ENCODE measurements at regions not wholly inside any gene's neighbourhood (a gene's known extent, or its start where the extent isn't known, plus 50 kb on each side); places are given as distances from the start of the nearest gene placed in this dataset.

DNA sequence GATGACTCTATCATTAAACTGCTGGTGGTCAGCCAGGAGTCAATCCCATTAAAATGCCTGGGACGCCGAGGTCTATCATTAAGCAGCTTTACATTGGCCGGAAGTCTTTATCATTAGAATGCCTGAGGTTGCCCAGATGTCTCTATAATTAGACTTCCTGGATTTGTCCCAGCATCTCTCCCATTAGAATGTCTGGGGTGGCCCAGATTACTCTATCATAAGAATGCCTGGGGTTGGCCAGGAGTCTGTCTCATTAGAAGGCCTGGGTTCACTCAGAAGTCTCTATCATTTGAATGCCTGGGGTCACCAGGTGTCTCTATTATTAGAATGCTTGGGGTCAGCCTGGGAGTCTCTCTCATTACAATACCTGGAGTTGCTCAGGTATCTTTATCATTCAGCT lies 2227.2 kb downstream of the TP53TG3F start:
- no peak for DNase-seq

- DNase-seq = no peak
Observed at GRCh38 chr16:35687071-35687470, 2227.7 kb downstream of the TP53TG3F start.

DNA sequence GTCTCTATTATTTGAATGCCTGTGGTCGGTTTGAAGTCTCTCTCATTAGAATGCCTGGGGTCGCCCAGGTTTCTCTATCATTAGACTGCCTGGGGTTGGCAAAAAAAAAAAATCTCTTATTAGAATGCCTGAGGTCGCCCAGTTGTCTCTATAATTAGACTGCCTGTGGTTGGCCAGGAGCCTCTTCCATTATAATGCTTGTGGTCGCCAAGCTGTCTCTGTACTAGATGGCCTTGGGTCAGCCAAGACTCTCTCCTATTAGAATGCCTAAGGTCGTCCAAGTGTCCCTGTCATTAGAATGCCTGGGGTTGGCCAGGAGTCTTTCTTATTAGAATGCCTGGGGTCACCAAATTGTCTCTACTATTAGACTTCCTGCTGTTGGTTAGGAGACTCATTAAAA lies 2228.4 kb downstream of the TP53TG3F start:
- DNase-seq = no peak

DNA sequence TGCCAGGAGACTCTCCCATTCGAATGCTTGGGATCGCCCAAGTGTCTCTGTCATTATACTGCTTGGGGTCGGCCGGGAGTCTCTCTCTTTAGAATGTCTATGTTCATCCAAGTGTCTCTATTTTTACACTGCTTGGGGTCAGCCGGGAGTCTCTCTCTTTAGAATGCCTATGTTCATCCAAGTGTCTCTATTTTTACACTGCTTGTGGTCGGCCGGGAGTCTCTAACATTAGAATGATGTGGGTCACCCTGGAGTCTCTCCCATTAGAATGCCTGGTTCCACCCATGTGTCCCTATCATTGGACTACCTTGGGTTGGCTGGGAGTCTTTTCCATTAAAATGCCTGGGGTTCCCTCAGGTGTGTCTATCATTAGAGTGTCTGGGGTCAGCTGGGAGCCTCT lies 2230.4 kb downstream of the TP53TG3F start:
- no peak for DNase-seq

- no peak for DNase-seq
Observed at GRCh38 chr16:35690413-35690812, 2231.0 kb downstream of the TP53TG3F start.

DNA sequence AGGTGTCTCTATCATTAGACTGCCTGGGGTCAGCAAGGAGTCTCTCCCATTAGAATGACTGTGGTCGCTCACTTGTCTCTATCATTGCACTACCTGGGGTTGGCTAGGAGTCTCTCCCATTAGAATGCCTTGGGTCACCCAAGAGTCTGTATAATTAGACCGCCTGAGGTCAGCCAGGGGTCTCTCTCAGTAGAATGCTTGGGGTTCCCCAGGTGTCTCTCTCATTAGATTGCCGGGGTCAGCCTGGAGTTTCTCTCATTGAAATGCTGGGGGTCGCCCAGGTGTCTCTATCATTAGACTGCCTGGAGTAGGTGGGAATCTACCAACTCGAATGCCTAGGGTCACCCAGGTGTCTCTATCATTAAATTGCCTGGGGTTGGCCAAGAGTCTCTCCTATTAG lies 2231.6 kb downstream of the TP53TG3F start:
- DNase-seq = no peak

DNA sequence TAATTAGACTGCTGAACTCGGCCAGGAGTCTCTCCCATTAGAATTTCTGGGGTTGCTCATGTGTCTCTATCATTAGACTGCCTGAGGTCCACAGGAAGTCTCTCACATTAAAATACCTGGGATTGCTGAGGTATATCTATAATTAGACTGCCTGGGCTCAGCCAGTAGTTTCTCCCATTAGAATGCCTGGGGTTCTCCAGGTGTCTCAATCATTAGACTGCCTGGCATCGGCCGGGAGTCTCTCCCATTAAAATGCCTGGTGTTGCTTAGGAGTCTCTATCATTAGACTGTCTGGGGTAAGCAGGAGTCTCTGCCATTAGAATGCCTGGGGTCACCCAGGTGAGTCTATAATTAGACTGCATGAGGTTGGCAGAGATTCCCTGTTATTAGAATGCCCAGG lies 2233.4 kb downstream of the TP53TG3F start:
- DNase-seq = no peak

DNA sequence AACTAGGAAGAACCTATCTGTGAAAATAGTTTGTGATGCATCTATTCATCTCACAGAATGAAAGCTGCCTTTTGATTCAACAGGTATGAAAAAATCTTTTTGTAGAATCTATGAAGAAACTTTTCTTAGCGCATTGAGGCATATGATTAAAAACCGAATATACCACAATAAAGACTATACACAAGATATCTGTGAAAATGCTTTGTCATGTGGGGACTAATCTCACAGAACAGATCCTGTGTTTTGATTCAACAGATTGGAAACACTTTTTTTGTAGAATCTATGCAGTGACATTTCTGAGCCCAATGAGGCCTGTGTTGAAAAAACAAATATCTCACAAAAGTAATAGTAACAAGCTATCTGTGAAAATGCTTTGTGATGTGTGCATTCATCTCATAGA lies 2247.5 kb downstream of the TP53TG3F start:
- DNase-seq = no peak

DNA sequence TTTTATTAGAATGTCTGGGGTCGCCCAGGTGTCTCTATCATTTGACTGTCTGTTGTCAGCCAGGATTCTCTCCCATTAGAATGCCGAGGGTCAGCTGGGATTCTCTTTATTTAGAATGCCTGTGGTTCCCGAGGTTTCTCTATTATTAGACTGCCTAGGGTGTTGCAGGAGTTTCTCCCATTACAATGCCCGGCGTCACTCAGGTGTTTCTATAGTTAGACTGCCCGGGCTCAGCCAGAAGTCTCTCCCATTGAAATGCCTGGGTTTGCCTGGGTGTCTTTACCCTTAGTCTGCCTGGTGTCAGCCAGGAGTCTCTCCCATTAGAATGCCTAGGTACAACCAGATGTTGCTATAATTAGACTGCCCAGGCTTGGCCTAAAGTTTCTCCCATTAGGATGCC lies 2252.0 kb downstream of the TP53TG3F start:
- DNase-seq = no peak

DNA sequence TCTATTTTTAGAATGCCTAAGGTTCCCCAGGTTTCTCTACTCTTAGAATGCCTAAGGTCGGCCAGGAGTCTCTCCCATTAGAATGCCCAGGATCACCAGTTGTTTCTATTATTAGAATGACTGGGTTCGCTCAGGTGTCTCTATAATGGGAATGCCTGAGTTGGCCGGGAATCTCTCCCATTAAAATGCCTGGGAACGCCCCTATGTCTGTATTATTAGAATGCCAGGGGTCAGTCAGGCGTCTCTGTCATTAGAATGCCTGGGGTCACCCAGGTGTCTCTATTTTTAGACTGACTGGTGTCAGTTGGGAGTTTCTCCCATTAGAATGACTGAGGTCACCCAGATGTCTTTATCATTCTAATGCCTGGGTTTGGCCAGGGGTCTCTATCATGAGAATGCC lies 2252.5 kb downstream of the TP53TG3F start:
- no peak for DNase-seq

GRCh38 chr16:35713762-35714650 lies 2254.6 kb downstream of the TP53TG3F start:
- DNase-seq = no peak

- no peak for DNase-seq
Observed at GRCh38 chr16:35714665-35715064, 2255.3 kb downstream of the TP53TG3F start.

GRCh38 chr16:35724551-35724950 lies 2265.1 kb downstream of the TP53TG3F start:
- DNase-seq = no peak

GRCh38 chr16:35725949-35726348 lies 2266.5 kb downstream of the TP53TG3F start:
- DNase-seq = no peak

- DNase-seq = no peak
Observed at GRCh38 chr16:35730251-35730650, 2270.8 kb downstream of the TP53TG3F start.

DNA sequence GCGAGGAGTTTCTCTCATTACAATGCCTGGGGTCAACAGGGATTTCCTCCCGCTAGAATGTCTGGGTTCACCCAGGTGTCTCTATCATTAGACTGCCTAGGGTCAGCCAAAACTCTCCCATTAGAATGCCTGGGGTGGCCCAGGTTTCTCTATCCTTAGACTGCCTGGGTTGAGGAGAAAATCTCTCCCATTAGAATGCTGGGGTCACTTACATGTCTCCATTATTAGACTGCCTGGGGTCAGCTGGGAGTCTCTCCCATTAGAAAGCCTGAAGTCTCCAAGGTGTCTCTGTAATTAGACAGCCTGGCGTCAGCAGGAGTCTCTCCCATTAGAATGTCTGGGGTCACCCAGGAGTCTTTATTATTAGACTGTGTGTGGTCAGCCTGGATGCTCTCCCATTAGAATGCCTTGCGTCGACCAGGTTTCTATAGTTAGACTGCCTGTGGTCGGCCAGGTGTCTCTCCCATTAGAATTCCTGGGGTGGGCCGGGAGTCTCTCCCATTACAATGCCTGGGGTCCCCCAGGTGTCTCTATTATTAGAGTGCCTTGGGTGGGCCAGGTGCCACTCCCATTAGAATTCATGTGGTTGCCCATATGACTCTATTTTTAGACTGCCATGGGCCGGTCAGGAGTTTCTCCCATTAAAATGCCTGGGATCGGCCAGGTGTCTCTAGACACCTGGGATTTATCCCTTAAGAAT lies 2272.1 kb downstream of the TP53TG3F start:
- DNase-seq = no peak

DNA sequence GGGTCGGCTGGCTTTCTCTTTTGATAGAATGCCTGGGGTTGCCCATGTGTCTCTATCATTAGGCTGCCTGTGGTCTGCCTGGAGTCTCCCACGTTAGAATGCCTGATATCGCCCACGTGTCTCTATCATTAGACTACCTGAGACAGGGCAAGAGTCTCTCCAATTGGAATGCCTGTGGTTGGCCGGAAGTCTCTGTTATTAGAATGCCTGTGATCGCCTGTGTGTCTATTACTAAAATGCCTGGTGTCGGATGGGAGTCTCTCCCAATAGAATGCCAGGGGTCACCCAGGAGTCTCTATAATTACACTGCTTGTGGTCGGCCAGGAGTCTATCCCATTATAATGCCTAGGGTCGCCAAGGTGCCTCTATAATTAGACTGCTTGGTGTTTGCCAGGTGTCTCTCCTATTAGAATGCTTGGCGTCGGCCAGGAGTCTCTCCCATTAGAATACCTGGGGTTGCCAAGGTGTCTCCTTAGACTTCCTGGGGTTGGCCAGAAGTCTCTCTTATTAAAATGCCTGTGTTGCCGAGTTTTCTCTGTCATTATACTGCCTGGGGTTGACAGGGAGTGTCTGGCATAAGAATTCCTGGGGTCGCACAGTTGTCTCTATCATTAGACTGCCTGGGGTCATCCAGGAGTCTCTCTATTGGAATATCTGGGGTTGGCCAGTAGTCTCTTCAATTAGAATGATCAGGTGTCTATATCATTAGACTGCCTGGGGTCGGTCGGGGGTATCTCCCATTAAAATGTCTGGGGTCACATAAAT lies 2272.8 kb downstream of the TP53TG3F start:
- no peak for DNase-seq

- DNase-seq = no peak
Observed at GRCh38 chr16:35733278-35733965, 2274.0 kb downstream of the TP53TG3F start.

GRCh38 chr16:35733971-35734702 lies 2274.7 kb downstream of the TP53TG3F start:
- no peak for DNase-seq

GRCh38 chr16:35734728-35735402 lies 2275.5 kb downstream of the TP53TG3F start:
- DNase-seq = no peak

- no peak for DNase-seq
Observed at GRCh38 chr16:35735403-35736251, 2276.2 kb downstream of the TP53TG3F start.
